ENCODE measurements at regions not wholly inside any gene's neighbourhood (a gene's known extent, or its start where the extent isn't known, plus 50 kb on each side); places are given as distances from the start of the nearest gene placed in this dataset.

GRCh38 chr4:147206807-147207206, 261.1 kb upstream of the TTC29 start:
- Histone ChIP-seq H3K27me3 (no peaks in the 10 kb centered on the region), H3K9me3 (no peaks in the 10 kb centered on the region), H3K27ac (no peak overlapping the region), H3K36me3 (no peaks in the 10 kb centered on the region), H3K4me3 (no peak overlapping the region), H3K4me1 (no peaks in the 10 kb centered on the region)
- intact Hi-C loops (cut with DNase I), result no loop called here
- no peak for TF ChIP-seq CTCF (IDR thresholded peaks at IDR 0.05)
- DNase-seq (ENCODE audit: low spot score in 2 of 2), result no peak

GRCh38 chr4:147207911-147208310, 262.2 kb upstream of the TTC29 start:
- H3K27ac ChIP-seq, result no peak overlapping the region
- DNase-seq (ENCODE audit: low spot score in 2 of 2), result no peak

GRCh38 chr4:147217655-147218054, 263.2 kb upstream of the EDNRA start:
- Histone ChIP-seq H3K27ac (no peak overlapping the region), H3K4me3 (no peak overlapping the region), H3K36me3 (no peaks in the 10 kb centered on the region), H3K27me3 (no peaks in the 10 kb centered on the region), H3K4me1 (no peaks in the 10 kb centered on the region), H3K9me3 (no peaks in the 10 kb centered on the region)
- intact Hi-C loops (cut with DNase I), result no loop called here
- TF ChIP-seq CTCF (IDR thresholded peaks at IDR 0.05), result no peak
- no peak for DNase-seq (ENCODE audit: low spot score in 2 of 2)

More at GRCh38 chr4:147207911-147208310, 262.2 kb upstream of the TTC29 start:
- Histone ChIP-seq H3K9me3 (no peaks in the 10 kb centered on the region), H3K27me3 (no peaks in the 10 kb centered on the region), H3K4me1 (no peaks in the 10 kb centered on the region), H3K36me3 (no peaks in the 10 kb centered on the region), H3K4me3 (no peak overlapping the region)
- intact Hi-C loops (cut with DNase I), result no loop called here
- no peak for TF ChIP-seq CTCF (IDR thresholded peaks at IDR 0.05)

GRCh38 chr4:147219145-147219544, 261.8 kb upstream of the EDNRA start:
- Histone ChIP-seq H3K4me1 (no peaks in the 10 kb centered on the region), H3K36me3 (no peaks in the 10 kb centered on the region), H3K27ac (no peak overlapping the region), H3K9me3 (no peaks in the 10 kb centered on the region), H3K4me3 (no peak overlapping the region), H3K27me3 (no peaks in the 10 kb centered on the region)
- no peak for TF ChIP-seq CTCF (IDR thresholded peaks at IDR 0.05)
- intact Hi-C loops (cut with DNase I), result no loop called here
- DNase-seq (ENCODE audit: low spot score in 2 of 2), result no peak

GRCh38 chr4:147220833-147221232, 260.1 kb upstream of the EDNRA start:
- DNase-seq (ENCODE audit: low spot score in 2 of 2), result no peak
- no peak for TF ChIP-seq CTCF (IDR thresholded peaks at IDR 0.05)
- intact Hi-C loops (cut with DNase I), result no loop called here
- H3K27ac ChIP-seq, result no peak overlapping the region
- no peaks in the 10 kb centered on the region for H3K4me1 ChIP-seq
- H3K9me3 ChIP-seq, result no peaks in the 10 kb centered on the region
- H3K4me3 ChIP-seq, result no peak overlapping the region
- H3K36me3 ChIP-seq, result no peaks in the 10 kb centered on the region
- H3K27me3 ChIP-seq, result no peaks in the 10 kb centered on the region

GRCh38 chr4:147222906-147223305, 258.0 kb upstream of the EDNRA start:
- H3K9me3 ChIP-seq, result no peaks in the 10 kb centered on the region
- H3K27me3 ChIP-seq, result no peaks in the 10 kb centered on the region
- no peak for DNase-seq (ENCODE audit: low spot score in 2 of 2)
- TF ChIP-seq CTCF (IDR thresholded peaks at IDR 0.05), result no peak
- no peak overlapping the region for H3K27ac ChIP-seq
- no peak overlapping the region for H3K4me3 ChIP-seq
- intact Hi-C loops (cut with DNase I), result no loop called here
- H3K36me3 ChIP-seq, result no peaks in the 10 kb centered on the region
- H3K4me1 ChIP-seq, result no peaks in the 10 kb centered on the region

All from ascending aorta (tissue), 2 donors.